ENCODE measurements at regions not wholly inside any gene's neighbourhood (a gene's known extent, or its start where the extent isn't known, plus 50 kb on each side); places are given as distances from the start of the nearest gene placed in this dataset.
A peak's percentile ranks its signal among the peaks of the same experiment; 100 is the strongest.
"Not testable (repeated sequence)": the region's sequence is repeated elsewhere in the genome, so short reads cannot be mapped to it uniquely, and the experiment has no call there.

GRCh38 chr17:27082775-27083154 lies 211.1 kb upstream of the WSB1 start:
- H3K4me1 Mint-ChIP-seq = no peaks in the 10 kb centered on the region
- H3K9me3 Mint-ChIP-seq = no peaks in the 10 kb centered on the region
- H3K27me3 Mint-ChIP-seq = peaks cover 13% of the 10 kb centered on the region
- no peak overlapping the region for H3K27ac Mint-ChIP-seq
- DNase-seq (no peak), ATAC-seq (no peak)
- no peak overlapping the region for H3K4me3 Mint-ChIP-seq

- Mint-ChIP-seq H3K4me3 (no peak overlapping the region), H3K4me1 (no peaks in the 10 kb centered on the region), H3K27me3 (peaks cover 14% of the 10 kb centered on the region), H3K9me3 (peaks cover 0 to 6% of the 10 kb centered on the region in 2 donors), H3K27ac (no peak overlapping the region)
- no peak for ATAC-seq
- DNase-seq = no peak
Measured at GRCh38 chr17:27083408-27084185, 210.3 kb upstream of the WSB1 start.

DNA sequence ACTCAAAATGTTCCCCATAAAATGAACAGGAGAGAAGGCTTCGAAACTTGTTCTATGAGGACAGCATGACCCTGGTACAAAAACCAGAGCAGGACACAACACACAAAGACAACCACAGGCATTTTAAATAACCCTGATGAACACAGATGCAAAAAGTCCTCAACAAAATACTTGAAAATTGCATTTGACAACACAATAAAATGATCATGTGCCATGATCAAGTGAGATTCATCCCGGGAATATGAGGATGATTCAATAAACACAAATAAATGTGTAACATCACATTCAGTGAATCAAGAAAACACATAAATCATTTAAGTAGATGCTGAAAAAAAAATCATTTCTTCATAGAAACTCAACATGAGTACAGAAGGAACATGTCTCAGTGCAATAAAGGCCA lies 208.4 kb upstream of the WSB1 start:
- DNase-seq (no peak), ATAC-seq (no peak)
- Mint-ChIP-seq H3K27me3 (peaks cover 23% of the 10 kb centered on the region), H3K4me3 (no peak overlapping the region), H3K9me3 (peaks cover 10 to 20% of the 10 kb centered on the region in 2 donors), H3K4me1 (no peaks in the 10 kb centered on the region), H3K27ac (no peak overlapping the region)

DNA sequence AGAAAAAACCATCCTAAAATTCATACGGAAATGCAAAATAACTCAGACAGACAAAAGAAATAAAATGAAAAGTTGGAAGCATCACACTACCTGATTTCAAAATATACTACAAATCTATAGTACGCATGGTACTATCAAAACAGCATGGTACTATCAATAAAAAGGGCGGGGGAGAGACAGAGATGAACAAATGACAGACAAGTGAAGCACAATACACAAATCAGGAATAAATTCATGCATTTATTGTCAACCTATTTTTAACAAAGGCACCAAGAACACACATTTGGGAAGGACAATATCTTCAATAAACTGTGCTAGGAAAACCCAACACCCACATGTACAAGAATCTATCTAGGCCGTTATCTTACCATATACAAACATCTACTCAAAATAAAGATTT lies 207.4 kb upstream of the WSB1 start:
- H3K27me3 Mint-ChIP-seq = peaks cover 30% of the 10 kb centered on the region
- no peaks in the 10 kb centered on the region for H3K4me1 Mint-ChIP-seq
- ATAC-seq = no peak
- no peak for DNase-seq
- H3K27ac Mint-ChIP-seq = no peak overlapping the region
- H3K4me3 Mint-ChIP-seq = no peak overlapping the region
- H3K9me3 Mint-ChIP-seq = peaks cover 10 to 20% of the 10 kb centered on the region in 2 donors

DNA sequence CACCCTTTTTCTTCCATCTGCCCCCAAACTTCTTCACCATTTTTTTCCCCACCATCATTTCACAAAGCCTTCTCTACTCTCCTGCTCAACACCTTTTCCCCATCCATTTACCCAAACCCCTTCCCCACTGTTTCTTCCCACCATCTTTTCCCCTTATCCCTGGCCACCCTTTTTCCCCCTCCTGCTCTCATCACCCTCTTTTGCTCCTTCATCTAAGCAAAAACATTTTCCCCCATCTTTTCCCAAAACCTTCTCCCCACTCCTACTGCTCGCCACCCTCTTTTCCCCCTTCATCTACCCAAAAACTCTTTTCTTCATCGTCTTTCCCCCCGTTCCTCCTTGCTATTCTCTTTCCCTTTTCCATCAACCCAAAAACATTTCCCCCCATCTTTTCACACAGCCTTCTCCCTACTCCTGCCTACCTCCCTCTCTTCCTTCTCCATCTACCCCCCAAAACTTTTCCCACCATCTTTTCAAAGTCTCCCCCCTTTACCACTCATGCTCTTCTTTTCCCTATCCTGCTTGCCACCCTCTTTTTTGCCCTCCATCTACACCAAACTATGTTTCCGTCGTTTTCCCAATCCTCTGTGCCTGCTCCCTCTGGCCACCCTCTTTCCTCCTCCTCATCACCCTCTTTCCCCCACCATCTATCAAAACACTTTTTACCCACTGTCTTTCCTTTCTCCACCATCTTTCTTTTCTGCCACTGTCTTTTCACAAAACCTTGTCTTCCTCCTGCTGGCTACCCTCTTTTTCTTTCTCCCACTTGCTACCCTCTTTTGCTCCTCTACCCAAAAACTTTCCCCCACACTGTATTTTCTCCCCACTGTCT lies 205.8 kb upstream of the WSB1 start:
- no peak for ATAC-seq
- no peaks in the 10 kb centered on the region for H3K4me1 Mint-ChIP-seq
- H3K9me3 Mint-ChIP-seq = peaks cover 10 to 20% of the 10 kb centered on the region in 2 donors
- peaks cover 20% of the 10 kb centered on the region for H3K27me3 Mint-ChIP-seq
- H3K4me3 Mint-ChIP-seq = no peak overlapping the region
- DNase-seq = no peak
- H3K27ac Mint-ChIP-seq = no peak overlapping the region

DNA sequence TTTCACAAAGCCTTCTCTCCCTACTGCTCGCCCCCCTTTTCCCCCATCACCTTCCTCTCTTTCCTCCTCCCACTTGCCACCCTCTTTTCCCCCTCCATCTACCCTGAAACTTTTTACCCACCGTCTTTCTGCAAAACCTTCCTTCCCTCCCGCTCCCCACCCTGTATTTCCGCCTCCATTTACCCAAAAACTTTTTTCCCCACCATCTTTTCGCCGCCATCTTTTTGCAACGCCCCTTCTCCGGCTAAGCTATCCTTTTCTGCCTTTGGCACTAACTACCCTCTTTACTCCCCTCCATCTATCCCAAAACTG lies 205.2 kb upstream of the WSB1 start:
- H3K9me3 Mint-ChIP-seq = peaks cover 10 to 20% of the 10 kb centered on the region in 2 donors
- peaks cover 17% of the 10 kb centered on the region for H3K27me3 Mint-ChIP-seq
- no peak overlapping the region for H3K4me3 Mint-ChIP-seq
- no peak for DNase-seq
- peak overlapping the region in 1 of 2 donors; percentile 55 for H3K27ac Mint-ChIP-seq
- H3K4me1 Mint-ChIP-seq = no peaks in the 10 kb centered on the region
- ATAC-seq = no peak

DNA sequence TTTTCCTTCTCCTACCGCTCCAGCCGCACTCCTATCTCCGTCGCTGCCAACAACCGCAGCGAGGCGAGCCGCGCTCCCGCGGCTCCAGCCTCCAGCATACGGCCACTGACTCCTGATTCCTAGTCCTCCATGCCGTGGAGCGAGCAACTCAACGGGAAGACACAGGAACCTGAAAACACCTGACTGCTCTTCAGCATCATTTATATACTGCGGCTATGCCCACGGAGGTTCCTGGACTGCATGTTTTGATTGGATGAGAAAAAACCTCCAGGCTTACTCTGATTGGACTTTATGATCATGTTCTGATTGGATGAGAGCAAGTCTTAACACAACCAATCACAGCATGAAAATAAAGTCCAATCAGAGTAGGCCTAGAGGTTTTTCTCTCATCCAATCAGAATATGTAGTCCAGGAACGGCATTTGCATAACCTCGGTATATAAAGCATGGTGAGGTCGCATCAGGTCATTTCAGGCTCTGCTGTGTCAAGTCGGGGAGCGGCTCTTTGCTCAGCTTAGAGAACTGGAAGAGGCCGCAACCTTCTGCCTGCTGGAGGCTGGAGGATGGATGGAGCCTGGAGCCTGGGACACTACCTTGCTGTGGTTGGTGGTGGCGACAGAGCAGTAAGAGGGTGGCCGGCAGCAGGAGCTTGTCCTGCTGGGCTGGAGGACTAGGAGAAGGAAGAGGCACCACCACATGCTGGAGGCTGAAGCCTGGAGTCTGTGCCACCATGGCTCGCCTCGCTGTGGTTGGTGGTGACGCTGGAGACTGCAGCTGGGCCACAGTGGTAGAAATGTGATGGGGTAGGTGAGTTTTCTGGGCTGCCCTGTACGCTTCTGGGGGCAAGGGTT lies 204.6 kb upstream of the WSB1 start:
- H3K4me3 Mint-ChIP-seq, H3K4me1 Mint-ChIP-seq, ATAC-seq, DNase-seq: not testable (repeated sequence)
- peaks cover 17% of the 10 kb centered on the region for H3K27me3 Mint-ChIP-seq
- H3K27ac Mint-ChIP-seq = peak overlapping the region in 1 of 2 donors; percentile 55
- H3K9me3 Mint-ChIP-seq = peaks cover 10 to 20% of the 10 kb centered on the region in 2 donors

DNA sequence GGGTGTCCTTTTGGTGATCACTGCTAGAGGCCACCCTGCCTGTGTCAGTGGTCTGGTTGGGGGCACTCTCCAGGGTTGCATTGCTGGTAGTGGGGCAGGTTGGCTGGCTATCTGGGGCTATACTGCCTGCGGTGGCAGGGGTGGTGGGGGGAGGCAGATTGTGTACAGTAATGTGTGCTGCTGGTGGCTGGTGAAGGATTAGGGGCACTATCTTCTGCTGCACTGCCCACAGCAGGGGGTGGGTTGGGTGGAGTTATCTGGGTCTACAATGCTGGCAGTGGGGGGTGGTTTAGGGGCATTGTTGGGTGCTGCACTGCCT lies 204.0 kb upstream of the WSB1 start:
- H3K4me1 Mint-ChIP-seq = no peaks in the 10 kb centered on the region
- peaks cover 17% of the 10 kb centered on the region for H3K27me3 Mint-ChIP-seq
- no peak for DNase-seq
- peaks cover 10 to 20% of the 10 kb centered on the region in 2 donors for H3K9me3 Mint-ChIP-seq
- no peak overlapping the region for H3K4me3 Mint-ChIP-seq
- ATAC-seq = no peak
- no peak overlapping the region for H3K27ac Mint-ChIP-seq

DNA sequence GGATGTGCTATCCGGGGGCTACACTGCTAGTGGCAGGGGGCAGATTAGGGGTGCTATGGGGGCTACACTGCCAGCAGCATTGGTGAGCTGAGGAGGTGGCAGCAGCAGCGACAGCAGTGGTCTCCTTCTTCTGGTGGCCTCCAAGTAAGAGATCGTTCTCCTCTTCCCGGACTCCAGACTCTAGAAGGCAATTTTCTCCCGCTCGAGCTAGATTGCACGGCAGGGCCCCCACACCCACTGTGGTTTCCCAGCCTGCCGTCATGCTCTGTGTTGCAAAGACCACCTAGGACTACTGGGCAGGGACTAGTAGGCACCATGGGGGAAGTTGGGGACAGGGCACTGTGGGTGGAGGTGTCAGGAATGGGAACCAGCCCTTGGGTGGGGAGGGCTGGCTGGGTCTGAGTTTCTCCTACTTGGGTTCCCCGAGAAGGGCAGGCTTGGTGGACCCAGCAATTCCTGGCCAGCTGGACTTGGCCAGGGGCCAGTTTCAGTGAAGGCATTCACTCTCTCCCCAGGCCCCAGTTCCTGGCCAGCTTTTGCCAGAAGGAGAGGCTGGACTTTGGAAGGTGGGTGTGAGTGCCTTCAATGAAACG lies 203.4 kb upstream of the WSB1 start:
- not testable (repeated sequence) for H3K4me1 Mint-ChIP-seq, H3K27ac Mint-ChIP-seq, DNase-seq, H3K4me3 Mint-ChIP-seq, ATAC-seq
- Mint-ChIP-seq H3K27me3 (peaks cover 17% of the 10 kb centered on the region), H3K9me3 (peaks cover 10 to 20% of the 10 kb centered on the region in 2 donors)

GRCh38 chr17:27091043-27091497 lies 202.8 kb upstream of the WSB1 start:
- Mint-ChIP-seq H3K4me3 (no peak overlapping the region), H3K27ac (no peak overlapping the region), H3K4me1 (no peaks in the 10 kb centered on the region), H3K27me3 (peaks cover 17% of the 10 kb centered on the region), H3K9me3 (peaks cover 10 to 20% of the 10 kb centered on the region in 2 donors)
- DNase-seq (no peak), ATAC-seq (no peak)

DNA sequence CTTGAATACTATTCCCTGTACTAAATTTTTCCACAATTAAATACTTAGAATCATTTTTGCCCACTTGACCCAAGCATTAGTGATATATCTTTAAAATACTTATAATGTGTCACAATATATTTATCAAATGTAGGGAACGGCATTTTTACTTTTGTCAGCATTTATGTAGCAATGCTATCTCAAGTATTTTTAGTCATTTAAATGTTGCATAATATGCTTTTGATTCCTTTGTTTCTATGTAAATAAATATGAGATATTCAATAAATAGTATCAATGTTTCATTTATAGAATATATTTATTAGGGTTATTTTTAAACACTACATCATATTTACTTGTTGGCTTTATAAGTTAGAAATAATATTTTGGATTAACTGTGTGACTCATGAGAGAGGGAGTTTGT lies 199.7 kb upstream of the WSB1 start:
- not testable (repeated sequence) for H3K9me3 Mint-ChIP-seq, H3K4me1 Mint-ChIP-seq, H3K27ac Mint-ChIP-seq, DNase-seq, ATAC-seq, H3K4me3 Mint-ChIP-seq
- peaks cover 11% of the 10 kb centered on the region for H3K27me3 Mint-ChIP-seq

- H3K9me3 Mint-ChIP-seq, H3K27me3 Mint-ChIP-seq, H3K4me3 Mint-ChIP-seq, ATAC-seq, H3K4me1 Mint-ChIP-seq, DNase-seq, H3K27ac Mint-ChIP-seq: not testable (repeated sequence)
Measured at GRCh38 chr17:27095821-27096220, 198.1 kb upstream of the WSB1 start.

DNA sequence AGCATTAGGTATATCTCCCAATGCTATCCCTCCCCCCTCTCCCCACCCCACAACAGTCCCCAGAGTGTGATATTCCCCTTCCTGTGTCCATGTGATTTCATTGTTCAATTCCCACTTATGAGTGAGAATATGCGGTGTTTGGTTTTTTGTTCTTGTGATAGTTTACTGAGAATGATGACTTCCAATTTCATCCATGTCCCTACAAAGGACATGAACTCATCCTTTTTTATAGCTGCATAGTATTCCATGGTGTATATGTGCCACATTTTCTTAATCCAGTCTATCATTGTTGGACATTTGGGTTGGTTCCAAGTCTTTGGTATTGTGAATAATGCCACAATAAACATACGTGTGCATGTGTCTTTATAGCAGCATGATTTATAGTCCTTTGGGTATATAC lies 194.6 kb upstream of the WSB1 start:
- H3K9me3 Mint-ChIP-seq, H3K27me3 Mint-ChIP-seq, ATAC-seq, H3K4me1 Mint-ChIP-seq, H3K27ac Mint-ChIP-seq, DNase-seq, H3K4me3 Mint-ChIP-seq: not testable (repeated sequence)

DNA sequence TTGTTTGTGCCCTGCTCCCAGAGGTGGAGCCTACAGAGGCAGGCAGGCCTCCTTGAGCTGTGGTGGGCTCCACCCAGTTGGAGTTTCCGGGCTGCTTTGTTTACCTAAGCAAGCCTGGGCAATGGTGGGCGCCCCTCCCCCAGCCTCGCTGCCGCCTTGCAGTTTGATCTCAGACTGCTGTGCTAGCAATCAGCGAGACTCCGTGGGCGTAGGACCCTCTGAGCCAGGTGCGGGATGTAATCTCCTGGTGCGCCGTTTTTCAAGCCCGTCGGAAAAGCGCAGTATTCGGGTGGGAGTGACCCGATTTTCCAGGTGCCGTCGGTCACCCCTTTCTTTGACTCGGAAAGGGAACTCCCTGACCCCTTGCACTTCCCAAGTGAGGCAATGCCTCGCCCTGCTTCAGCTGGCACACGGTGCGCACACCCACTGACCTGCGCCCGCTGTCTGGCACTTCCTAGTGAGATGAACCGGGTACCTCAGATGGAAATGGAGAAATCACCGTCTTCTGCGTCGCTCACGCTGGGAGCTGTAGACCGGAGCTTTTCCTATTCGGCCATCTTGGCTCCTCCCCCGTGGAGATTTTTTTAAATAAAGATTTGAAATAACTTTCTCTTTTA lies 189.2 kb upstream of the WSB1 start:
- H3K27me3 Mint-ChIP-seq, H3K27ac Mint-ChIP-seq, H3K9me3 Mint-ChIP-seq: not testable (repeated sequence)

DNA sequence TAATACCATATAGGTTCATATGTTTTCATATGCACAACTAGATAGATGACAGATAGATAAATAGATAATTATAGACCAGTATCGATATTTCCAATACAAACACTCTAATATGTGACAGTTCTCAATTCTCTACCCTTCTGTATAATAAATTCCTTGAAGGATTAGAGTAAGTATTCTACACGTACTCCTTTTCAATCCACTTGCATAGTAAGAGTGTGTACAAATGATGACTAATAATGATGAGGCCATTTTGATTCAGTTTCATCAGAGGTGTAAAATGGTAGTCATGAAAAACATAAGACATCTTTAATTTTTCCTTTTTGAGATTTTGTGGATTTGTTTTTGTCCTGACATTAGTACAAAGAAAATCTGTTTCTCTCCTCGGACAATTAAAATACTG lies 188.3 kb upstream of the WSB1 start:
- no peaks in the 10 kb centered on the region for H3K4me1 Mint-ChIP-seq
- ATAC-seq (no peak), DNase-seq (no peak)
- H3K9me3 Mint-ChIP-seq = no peaks in the 10 kb centered on the region
- H3K27me3 Mint-ChIP-seq = no peaks in the 10 kb centered on the region
- no peak overlapping the region for H3K27ac Mint-ChIP-seq
- no peak overlapping the region for H3K4me3 Mint-ChIP-seq

More for the DNA sequence above, 189.2 kb upstream of the WSB1 start:
- not testable (repeated sequence) for H3K4me3 Mint-ChIP-seq, ATAC-seq, H3K4me1 Mint-ChIP-seq, DNase-seq

Measured in stimulated activated naive CD8-positive, alpha-beta T cell treated with anti-CD3 and anti-CD28 coated beads, Interleukin-15, amount 100 ng/mL, for 72 hours (primary cell).